Lung (tissue), 11 donors: ENCODE measurements at regions not wholly inside any gene's neighbourhood (a gene's known extent, or its start where the extent isn't known, plus 50 kb on each side); places are given as distances from the start of the nearest gene placed in this dataset.

Experiments
- ATAC-seq: fragments of 200-7000 bp; cut with Tn5 transposase; one replicate; pipeline ENCODE4 v1.9.1; 2020; ENCODE audit warnings: moderate number of reproducible peaks; ENCODE audit not compliant: insufficient read depth, low FRiP score
- DNase-seq, 3 donors: peaks; one replicate each; pipeline ENCODE4 v3.0.0-alpha.2; 2013 to 2017
- H3K27ac ChIP-seq, 2 donors: one replicate each; pipeline ENCODE4 v1.5.1; 2013; ENCODE audit warnings: mild to moderate bottlenecking in 2 of 2, moderate library complexity in 2 of 2, control low read depth in 1 of 2, inconsistent platforms in 1 of 2, low read depth in 1 of 2, low read length in 1 of 2
- H3K27me3 ChIP-seq, 3 donors: one replicate each; pipeline ENCODE4 v1.5.1; 2013; ENCODE audit warnings: low read length in 2 of 3; ENCODE audit not compliant: control insufficient read depth in 3 of 3, insufficient read depth in 3 of 3
- H3K36me3 ChIP-seq, 4 donors: one replicate each; pipeline ENCODE4 v1.5.1; 2013; ENCODE audit warnings: low read length in 4 of 4, mild to moderate bottlenecking in 1 of 4, moderate library complexity in 1 of 4; ENCODE audit not compliant: control insufficient read depth in 4 of 4, insufficient read depth in 4 of 4
- H3K4me1 ChIP-seq, 5 donors: one replicate each; pipeline ENCODE4 v1.5.1; 2013; ENCODE audit warnings: low read length in 5 of 5, mild to moderate bottlenecking in 2 of 5, moderate library complexity in 1 of 5; ENCODE audit not compliant: control insufficient read depth in 5 of 5, insufficient read depth in 5 of 5
- H3K4me3 ChIP-seq: one replicate; pipeline ENCODE4 v1.5.1; 2013; ENCODE audit warnings: mild to moderate bottlenecking, control low read depth, moderate library complexity
- H3K9ac ChIP-seq, 2 donors: one replicate each; pipeline ENCODE4 v1.5.1; 2013; ENCODE audit warnings: low read length in 2 of 2, control low read depth in 1 of 2; ENCODE audit not compliant: insufficient read depth in 1 of 2
- H3K9me3 ChIP-seq, 4 donors: one replicate each; pipeline ENCODE4 v1.5.1; 2013; ENCODE audit warnings: low read length in 3 of 4, mild to moderate bottlenecking in 1 of 4, moderate library complexity in 1 of 4; ENCODE audit not compliant: control insufficient read depth in 4 of 4, insufficient read depth in 3 of 4
- WGBS, 2 donors: extraction: QIAGEN DNeasy Blood & Tissue Kit; methylation state at CpG; one replicate each; pipeline ENCODE4 v1.1.7; 2013; 5-methylcytosine and 5-hydroxymethylcytosine counted together
- TF ChIP-seq, protein P1 (sequence below): IDR thresholded peaks from 2 replicates; pipeline ENCODE4 v1.5.1; 2012; ENCODE audit warnings: mild to moderate bottlenecking; ENCODE audit errors: control extremely low read depth, extremely low read depth
- donor health status: control.
- donor health status: control.
- donor health status: Bipolar disorder and iron deficiency.
- donor health status: healthy.
- donor health status: DM: yes; HTN: yes; CAD: no.

DNA sequence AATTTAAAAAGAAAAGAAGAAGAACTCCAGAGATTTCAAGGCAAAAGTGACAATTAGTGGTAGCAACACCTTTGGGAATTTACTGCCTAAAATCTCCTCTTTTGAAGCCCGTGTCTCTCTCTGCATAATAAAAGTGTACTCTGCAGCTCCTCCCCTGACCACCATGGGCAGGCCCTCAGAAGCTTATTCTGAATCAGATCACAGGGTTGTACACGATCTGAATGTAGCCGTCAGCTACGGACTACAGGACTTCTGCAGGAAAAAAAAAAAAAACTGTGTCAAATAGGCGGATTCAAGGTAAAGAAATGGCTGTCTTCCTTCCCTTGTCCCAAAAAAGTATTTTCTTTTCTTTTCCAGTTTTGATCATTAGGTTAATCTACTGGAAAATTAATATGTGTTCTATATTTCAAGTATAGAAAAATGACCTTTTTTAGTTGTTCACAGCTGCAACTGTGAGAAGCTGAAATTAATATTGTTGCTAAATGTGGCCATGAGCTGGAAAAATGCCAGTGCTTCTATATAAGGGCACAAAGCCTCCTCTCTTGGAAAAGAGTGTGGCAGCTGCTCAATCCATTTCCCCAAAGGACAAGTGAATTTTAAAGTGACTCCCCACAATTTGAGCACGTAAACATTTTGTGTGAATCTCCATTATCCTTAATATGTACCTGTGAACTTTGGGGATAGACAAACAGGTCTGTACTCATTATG, 397.4 kb downstream of the C6orf118 start:
- TF ChIP-seq, protein P1, sequence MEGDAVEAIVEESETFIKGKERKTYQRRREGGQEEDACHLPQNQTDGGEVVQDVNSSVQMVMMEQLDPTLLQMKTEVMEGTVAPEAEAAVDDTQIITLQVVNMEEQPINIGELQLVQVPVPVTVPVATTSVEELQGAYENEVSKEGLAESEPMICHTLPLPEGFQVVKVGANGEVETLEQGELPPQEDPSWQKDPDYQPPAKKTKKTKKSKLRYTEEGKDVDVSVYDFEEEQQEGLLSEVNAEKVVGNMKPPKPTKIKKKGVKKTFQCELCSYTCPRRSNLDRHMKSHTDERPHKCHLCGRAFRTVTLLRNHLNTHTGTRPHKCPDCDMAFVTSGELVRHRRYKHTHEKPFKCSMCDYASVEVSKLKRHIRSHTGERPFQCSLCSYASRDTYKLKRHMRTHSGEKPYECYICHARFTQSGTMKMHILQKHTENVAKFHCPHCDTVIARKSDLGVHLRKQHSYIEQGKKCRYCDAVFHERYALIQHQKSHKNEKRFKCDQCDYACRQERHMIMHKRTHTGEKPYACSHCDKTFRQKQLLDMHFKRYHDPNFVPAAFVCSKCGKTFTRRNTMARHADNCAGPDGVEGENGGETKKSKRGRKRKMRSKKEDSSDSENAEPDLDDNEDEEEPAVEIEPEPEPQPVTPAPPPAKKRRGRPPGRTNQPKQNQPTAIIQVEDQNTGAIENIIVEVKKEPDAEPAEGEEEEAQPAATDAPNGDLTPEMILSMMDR, result no peak
- Histone ChIP-seq H3K36me3 (no peaks in the 10 kb centered on the region), H3K4me1 (peaks cover 0 to 5% (median 0%) of the 10 kb centered on the region in 5 donors), H3K9me3 (peaks cover 0 to 4% (median 2%) of the 10 kb centered on the region in 4 donors), H3K27ac (no peak overlapping the region), H3K4me3 (no peak overlapping the region), H3K27me3 (no peaks in the 10 kb centered on the region), H3K9ac (no peak overlapping the region)
- 45 to 49% methylated on average over 6 of the region's 6 CpGs for WGBS, 2 donors
- DNase-seq (peak in 2 of 3 donors; percentile 35 to 63), ATAC-seq (no peak)

DNA sequence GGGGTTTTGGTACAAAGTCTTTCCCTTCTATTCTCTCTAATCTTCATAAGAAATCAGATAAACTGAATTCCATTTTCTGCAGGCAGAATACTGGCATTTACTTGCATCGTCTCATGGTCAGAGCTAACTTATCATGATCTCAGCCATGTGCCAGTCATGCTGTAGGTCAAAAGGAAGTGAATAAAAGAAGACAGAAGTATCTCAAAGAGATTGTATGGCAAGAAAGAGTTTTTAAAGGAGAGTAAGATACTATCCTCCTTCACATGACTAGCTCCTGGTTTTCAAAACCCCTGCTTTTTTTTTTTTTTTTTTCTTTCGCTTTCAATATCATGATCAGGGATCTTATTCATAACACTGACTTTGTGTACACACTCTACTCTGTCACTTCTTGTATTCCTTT, 398.3 kb downstream of the C6orf118 start:
- Histone ChIP-seq H3K4me1 (peaks cover 0 to 5% (median 0%) of the 10 kb centered on the region in 5 donors), H3K4me3 (no peak overlapping the region), H3K36me3 (no peaks in the 10 kb centered on the region), H3K27ac (no peak overlapping the region), H3K27me3 (no peaks in the 10 kb centered on the region), H3K9me3 (no peaks in the 10 kb centered on the region), H3K9ac (no peak overlapping the region)
- ATAC-seq, result no peak
- no peak for DNase-seq
- TF ChIP-seq, protein P1, result no peak
- 44 to 81% methylated on average over 2 of the region's 2 CpGs for WGBS, 2 donors

DNA sequence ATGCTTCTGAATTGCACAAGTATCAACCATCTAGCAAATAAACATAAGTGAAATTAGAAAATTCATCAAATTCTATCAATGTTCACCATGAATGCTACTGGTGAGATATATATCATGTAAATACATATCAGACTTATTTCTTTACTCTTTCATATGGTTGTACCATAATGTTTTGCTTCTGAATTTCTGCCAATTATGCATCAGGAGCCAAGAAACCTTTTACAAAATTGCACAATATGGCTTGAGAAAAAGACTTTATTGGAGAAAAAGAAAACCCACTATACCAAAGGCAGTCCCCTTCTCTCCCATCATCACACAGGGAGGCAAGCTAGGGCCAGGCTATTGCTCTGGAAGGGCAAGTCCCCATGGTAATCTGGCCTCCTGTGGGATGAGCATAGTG, 402.6 kb downstream of the C6orf118 start:
- H3K4me1 ChIP-seq, result no peaks in the 10 kb centered on the region
- no peaks in the 10 kb centered on the region for H3K36me3 ChIP-seq
- H3K27ac ChIP-seq, result no peak overlapping the region
- no peaks in the 10 kb centered on the region for H3K9me3 ChIP-seq
- TF ChIP-seq, protein P1, result no peak
- no peak overlapping the region for H3K9ac ChIP-seq
- H3K27me3 ChIP-seq, result no peaks in the 10 kb centered on the region
- no peak for DNase-seq
- no peak overlapping the region for H3K4me3 ChIP-seq
- no peak for ATAC-seq

DNA sequence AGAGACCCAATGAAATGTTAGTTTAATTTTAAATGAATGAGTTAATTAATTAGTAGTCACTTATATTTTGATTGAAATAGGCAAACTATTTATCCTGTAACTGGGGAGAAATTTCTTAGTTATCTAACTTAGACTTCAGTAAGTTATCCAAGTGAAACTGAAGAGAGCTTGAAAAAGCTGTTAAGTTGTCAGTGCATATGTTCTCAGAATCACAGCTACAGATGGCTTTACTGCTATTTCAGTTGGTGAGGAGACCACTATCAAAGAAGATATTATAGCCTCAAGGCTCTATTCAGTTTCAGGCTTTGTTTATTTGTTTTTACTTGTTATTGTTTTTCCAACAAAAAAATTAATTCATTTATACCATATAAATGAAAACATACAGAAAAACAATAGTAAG, 404.1 kb downstream of the C6orf118 start:
- TF ChIP-seq, protein P1, result no peak
- Histone ChIP-seq H3K9me3 (no peaks in the 10 kb centered on the region), H3K36me3 (no peaks in the 10 kb centered on the region), H3K4me1 (no peaks in the 10 kb centered on the region), H3K27ac (no peak overlapping the region), H3K4me3 (no peak overlapping the region), H3K9ac (no peak overlapping the region), H3K27me3 (no peaks in the 10 kb centered on the region)
- ATAC-seq (no peak), DNase-seq (no peak)
